ENCODE measurements at regions not wholly inside any gene's neighbourhood (a gene's known extent, or its start where the extent isn't known, plus 50 kb on each side); places are given as distances from the start of the nearest gene placed in this dataset.

- TF ChIP-seq, protein P1, sequence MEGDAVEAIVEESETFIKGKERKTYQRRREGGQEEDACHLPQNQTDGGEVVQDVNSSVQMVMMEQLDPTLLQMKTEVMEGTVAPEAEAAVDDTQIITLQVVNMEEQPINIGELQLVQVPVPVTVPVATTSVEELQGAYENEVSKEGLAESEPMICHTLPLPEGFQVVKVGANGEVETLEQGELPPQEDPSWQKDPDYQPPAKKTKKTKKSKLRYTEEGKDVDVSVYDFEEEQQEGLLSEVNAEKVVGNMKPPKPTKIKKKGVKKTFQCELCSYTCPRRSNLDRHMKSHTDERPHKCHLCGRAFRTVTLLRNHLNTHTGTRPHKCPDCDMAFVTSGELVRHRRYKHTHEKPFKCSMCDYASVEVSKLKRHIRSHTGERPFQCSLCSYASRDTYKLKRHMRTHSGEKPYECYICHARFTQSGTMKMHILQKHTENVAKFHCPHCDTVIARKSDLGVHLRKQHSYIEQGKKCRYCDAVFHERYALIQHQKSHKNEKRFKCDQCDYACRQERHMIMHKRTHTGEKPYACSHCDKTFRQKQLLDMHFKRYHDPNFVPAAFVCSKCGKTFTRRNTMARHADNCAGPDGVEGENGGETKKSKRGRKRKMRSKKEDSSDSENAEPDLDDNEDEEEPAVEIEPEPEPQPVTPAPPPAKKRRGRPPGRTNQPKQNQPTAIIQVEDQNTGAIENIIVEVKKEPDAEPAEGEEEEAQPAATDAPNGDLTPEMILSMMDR (conservative IDR thresholded peaks at IDR 0.05; ENCODE audit: low read length) = no peak
- no peak for TF ChIP-seq EZH2phosphoT487 (IDR thresholded peaks at IDR 0.05; ENCODE audit: borderline replicate concordance)
These were observed 61.1 kb upstream of the FBXO28 start for GRCh38 chr1:224052772-224053171.
